ENCODE measurements at regions not wholly inside any gene's neighbourhood (a gene's known extent, or its start where the extent isn't known, plus 50 kb on each side); places are given as distances from the start of the nearest gene placed in this dataset.

DNA sequence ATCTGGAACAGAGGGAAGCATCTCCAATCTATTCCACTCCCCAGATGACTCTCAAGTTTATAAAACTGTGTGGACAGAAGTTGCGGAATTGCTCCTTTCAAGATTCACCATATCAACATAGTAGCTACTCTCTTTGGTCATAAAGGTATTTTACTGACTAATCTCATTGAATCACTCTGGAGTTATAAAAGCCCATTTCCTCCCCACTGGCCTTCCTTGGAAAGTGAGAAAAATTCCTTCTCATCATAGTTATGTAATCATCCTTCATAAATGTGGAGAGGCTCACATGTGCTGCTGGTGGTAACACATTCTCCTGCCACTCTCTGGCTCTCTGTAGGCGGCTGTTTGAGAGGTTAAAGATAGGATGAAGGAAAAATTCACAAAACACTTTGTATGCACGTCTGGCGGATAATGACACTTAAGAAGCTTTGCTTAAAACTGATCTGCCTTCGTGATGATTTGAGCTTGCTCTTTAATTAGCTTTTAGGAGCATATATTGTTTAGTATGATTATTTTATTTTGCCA lies 1034.0 kb upstream of the EEF2KMT start:
- Histone ChIP-seq H3K4me3 (ENCODE audit: low read length in 3 of 3) (no peak overlapping the region), H3K9me3 (ENCODE audit: control insufficient read depth in 3 of 3, low read length in 3 of 3) (peaks cover 0 to 7% (median 3%) of the 10 kb centered on the region in 3 donors), H3K36me3 (ENCODE audit: control insufficient read depth in 3 of 3, insufficient read depth in 3 of 3, low read length in 3 of 3) (no peaks in the 10 kb centered on the region), H3K27ac (ENCODE audit: low read depth, low read length) (no peak overlapping the region), H3K27me3 (ENCODE audit: control insufficient read depth in 3 of 3, insufficient read depth in 3 of 3, low read length in 3 of 3) (no peaks in the 10 kb centered on the region), H3K9ac (ENCODE audit: low read depth in 1 of 3, low read length in 3 of 3) (no peak overlapping the region), H3K4me1 (ENCODE audit: control insufficient read depth in 3 of 3, insufficient read depth in 3 of 3, low read length in 3 of 3) (no peaks in the 10 kb centered on the region)

DNA sequence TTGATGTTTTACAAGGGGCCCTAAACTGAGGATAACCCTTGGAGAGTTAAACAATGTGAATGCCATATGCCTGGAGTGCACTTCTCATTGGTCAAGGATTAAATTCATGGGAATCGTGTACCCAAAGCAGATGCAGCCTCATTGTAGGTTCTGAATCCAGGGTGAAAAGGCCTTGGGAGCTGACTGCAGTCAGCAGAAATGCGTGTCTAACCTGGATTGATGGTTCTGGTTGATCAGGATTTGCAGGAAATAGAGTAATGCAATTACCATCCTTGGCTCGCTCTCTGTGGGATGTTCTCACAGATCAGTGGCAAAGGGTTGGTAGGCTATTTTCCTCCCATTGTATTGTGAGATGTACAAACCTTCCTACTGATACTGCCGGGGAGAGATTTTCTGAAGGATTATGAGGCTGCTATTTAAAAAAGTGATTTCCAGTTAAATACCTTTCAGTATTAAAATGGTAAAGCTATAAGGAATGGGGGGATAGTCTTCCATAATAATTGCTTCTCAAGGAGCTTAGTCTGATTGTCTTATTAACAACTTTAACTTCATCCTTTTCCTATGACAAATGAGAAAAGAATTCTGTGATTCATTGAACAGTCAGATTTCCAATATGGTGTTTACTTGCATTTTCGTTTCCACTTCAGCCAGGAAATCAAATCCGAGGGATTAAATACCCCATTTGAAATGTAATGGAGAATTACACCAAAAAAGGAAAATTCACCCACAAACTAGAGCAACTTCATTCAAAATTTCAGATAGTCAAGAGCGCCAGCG lies 1028.1 kb upstream of the EEF2KMT start:
- no peaks in the 10 kb centered on the region for H3K4me1 ChIP-seq (ENCODE audit: control insufficient read depth in 3 of 3, insufficient read depth in 3 of 3, low read length in 3 of 3)
- no peaks in the 10 kb centered on the region for H3K36me3 ChIP-seq (ENCODE audit: control insufficient read depth in 3 of 3, insufficient read depth in 3 of 3, low read length in 3 of 3)
- H3K4me3 ChIP-seq (ENCODE audit: low read length in 3 of 3) = no peak overlapping the region
- peaks cover 0 to 3% (median 0%) of the 10 kb centered on the region in 3 donors for H3K9me3 ChIP-seq (ENCODE audit: control insufficient read depth in 3 of 3, low read length in 3 of 3)
- H3K9ac ChIP-seq (ENCODE audit: low read depth in 1 of 3, low read length in 3 of 3) = no peak overlapping the region
- H3K27me3 ChIP-seq (ENCODE audit: control insufficient read depth in 3 of 3, insufficient read depth in 3 of 3, low read length in 3 of 3) = no peaks in the 10 kb centered on the region
- H3K27ac ChIP-seq (ENCODE audit: low read depth, low read length) = no peak overlapping the region

DNA sequence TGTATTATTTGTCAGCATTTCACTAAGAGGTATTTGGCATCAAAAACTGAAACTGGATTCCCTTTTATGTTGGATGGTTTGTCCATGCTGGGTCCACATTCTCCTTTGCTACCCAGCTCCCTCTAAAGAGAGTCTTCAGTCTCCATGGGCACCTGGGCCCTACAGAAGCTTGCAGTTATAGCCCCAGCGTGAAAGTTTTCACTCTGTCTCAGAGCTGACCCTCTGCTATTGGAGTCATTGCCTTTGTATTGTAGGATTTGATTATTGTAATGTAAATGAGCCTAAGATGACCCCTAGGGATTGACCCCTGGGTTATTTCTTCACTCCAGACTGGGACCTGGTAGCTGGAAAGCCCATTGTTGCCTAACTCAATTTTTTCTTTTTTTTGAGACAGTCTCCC lies 1026.5 kb upstream of the EEF2KMT start:
- peaks cover 0 to 3% (median 0%) of the 10 kb centered on the region in 3 donors for H3K9me3 ChIP-seq (ENCODE audit: control insufficient read depth in 3 of 3, low read length in 3 of 3)
- no peaks in the 10 kb centered on the region for H3K27me3 ChIP-seq (ENCODE audit: control insufficient read depth in 3 of 3, insufficient read depth in 3 of 3, low read length in 3 of 3)
- H3K4me1 ChIP-seq (ENCODE audit: control insufficient read depth in 3 of 3, insufficient read depth in 3 of 3, low read length in 3 of 3) = no peaks in the 10 kb centered on the region
- no peak overlapping the region for H3K9ac ChIP-seq (ENCODE audit: low read depth in 1 of 3, low read length in 3 of 3)
- H3K36me3 ChIP-seq (ENCODE audit: control insufficient read depth in 3 of 3, insufficient read depth in 3 of 3, low read length in 3 of 3) = no peaks in the 10 kb centered on the region
- no peak overlapping the region for H3K4me3 ChIP-seq (ENCODE audit: low read length in 3 of 3)
- H3K27ac ChIP-seq (ENCODE audit: low read depth, low read length) = no peak overlapping the region

DNA sequence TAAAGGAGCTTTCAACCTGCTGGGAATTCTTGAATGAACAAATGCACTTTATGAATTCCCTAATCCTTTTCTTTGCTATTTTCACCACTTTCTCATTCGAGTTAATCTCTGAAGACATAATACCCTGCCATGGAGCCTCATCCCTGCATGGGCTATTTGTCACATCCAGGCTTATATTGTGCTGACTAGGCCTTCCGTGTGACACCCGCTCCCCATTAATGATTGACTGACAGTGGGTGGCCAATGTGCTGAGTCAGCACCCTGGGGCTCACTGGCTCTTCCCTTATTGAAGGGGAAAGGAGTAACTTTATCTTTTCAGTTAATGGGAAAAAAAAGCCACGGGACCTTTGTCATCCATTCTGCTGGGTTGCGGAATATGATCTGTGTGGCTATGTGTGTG lies 1024.8 kb upstream of the EEF2KMT start:
- Histone ChIP-seq H3K36me3 (ENCODE audit: control insufficient read depth in 3 of 3, insufficient read depth in 3 of 3, low read length in 3 of 3) (no peaks in the 10 kb centered on the region), H3K27ac (ENCODE audit: low read depth, low read length) (no peak overlapping the region), H3K9me3 (ENCODE audit: control insufficient read depth in 3 of 3, low read length in 3 of 3) (peaks cover 0 to 3% (median 0%) of the 10 kb centered on the region in 3 donors), H3K4me3 (ENCODE audit: low read length in 3 of 3) (no peak overlapping the region), H3K27me3 (ENCODE audit: control insufficient read depth in 3 of 3, insufficient read depth in 3 of 3, low read length in 3 of 3) (no peaks in the 10 kb centered on the region), H3K9ac (ENCODE audit: low read depth in 1 of 3, low read length in 3 of 3) (no peak overlapping the region), H3K4me1 (ENCODE audit: control insufficient read depth in 3 of 3, insufficient read depth in 3 of 3, low read length in 3 of 3) (no peaks in the 10 kb centered on the region)

DNA sequence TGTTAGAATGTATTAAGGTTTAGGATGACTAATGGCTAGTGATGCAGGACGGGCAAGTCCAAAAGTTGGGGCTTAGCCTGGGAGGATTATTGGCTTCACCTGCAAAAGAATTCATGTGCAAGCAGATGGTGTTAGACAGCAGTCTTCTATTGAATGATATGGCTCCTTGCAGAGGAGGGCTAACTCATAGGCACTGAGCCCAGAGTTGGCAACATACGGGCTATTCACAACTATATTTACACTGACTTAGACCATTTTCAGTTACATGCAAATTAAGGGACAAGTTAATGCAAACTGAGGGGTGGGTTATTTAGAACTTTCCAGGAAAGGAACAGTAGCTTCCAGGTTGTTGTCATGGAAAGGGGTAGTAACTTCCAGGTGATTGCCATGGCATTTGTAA lies 1017.1 kb upstream of the EEF2KMT start:
- Histone ChIP-seq H3K4me1 (ENCODE audit: control insufficient read depth in 3 of 3, insufficient read depth in 3 of 3, low read length in 3 of 3) (no peaks in the 10 kb centered on the region), H3K27me3 (ENCODE audit: control insufficient read depth in 3 of 3, insufficient read depth in 3 of 3, low read length in 3 of 3) (no peaks in the 10 kb centered on the region), H3K9me3 (ENCODE audit: control insufficient read depth in 3 of 3, low read length in 3 of 3) (peaks cover 0 to 2% (median 0%) of the 10 kb centered on the region in 3 donors), H3K9ac (ENCODE audit: low read depth in 1 of 3, low read length in 3 of 3) (no peak overlapping the region), H3K4me3 (ENCODE audit: low read length in 3 of 3) (no peak overlapping the region), H3K36me3 (ENCODE audit: control insufficient read depth in 3 of 3, insufficient read depth in 3 of 3, low read length in 3 of 3) (no peaks in the 10 kb centered on the region), H3K27ac (ENCODE audit: low read depth, low read length) (no peak overlapping the region)

DNA sequence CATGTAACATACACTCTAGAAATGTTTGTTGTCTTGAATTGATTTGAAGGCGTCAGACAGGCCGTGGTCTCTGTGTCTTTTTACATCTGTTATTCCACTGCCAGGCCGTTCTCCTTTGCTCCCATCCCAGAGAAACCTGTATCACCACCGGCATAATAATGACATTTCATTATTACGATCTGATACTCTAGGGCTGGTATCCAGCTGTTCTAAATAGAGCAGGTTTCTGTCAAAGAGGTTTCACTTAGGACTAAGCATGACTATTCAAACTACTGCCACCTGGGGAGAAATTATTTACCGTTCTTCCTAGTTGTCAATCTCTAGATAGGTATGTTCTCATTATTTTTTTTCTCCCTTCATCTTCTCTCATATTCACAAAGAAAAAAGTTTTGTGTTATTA lies 1016.2 kb upstream of the EEF2KMT start:
- no peaks in the 10 kb centered on the region for H3K4me1 ChIP-seq (ENCODE audit: control insufficient read depth in 3 of 3, insufficient read depth in 3 of 3, low read length in 3 of 3)
- peaks cover 0 to 2% (median 0%) of the 10 kb centered on the region in 3 donors for H3K9me3 ChIP-seq (ENCODE audit: control insufficient read depth in 3 of 3, low read length in 3 of 3)
- no peaks in the 10 kb centered on the region for H3K27me3 ChIP-seq (ENCODE audit: control insufficient read depth in 3 of 3, insufficient read depth in 3 of 3, low read length in 3 of 3)
- H3K9ac ChIP-seq (ENCODE audit: low read depth in 1 of 3, low read length in 3 of 3) = no peak overlapping the region
- H3K36me3 ChIP-seq (ENCODE audit: control insufficient read depth in 3 of 3, insufficient read depth in 3 of 3, low read length in 3 of 3) = no peaks in the 10 kb centered on the region
- H3K4me3 ChIP-seq (ENCODE audit: low read length in 3 of 3) = no peak overlapping the region
- no peak overlapping the region for H3K27ac ChIP-seq (ENCODE audit: low read depth, low read length)

DNA sequence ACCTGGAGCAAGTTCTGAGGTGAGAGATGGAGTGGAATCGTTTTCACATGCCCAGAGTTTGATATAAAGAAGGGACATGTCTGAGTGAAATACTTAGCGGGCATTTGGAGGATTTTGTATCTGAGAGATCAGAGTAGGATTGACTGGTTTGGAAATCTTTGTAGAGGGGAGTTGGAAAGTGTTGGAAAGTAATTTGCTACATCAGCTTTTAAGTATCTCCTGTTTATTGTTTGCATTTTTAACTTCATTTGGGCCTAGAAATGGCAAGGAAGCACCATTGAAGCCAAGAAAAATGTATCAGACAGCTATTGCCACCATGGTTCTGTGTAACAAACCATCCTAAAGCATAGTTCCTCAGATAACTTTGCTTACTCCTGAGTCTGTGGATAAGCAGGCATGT lies 1015.1 kb upstream of the EEF2KMT start:
- H3K4me3 ChIP-seq (ENCODE audit: low read length in 3 of 3) = no peak overlapping the region
- H3K9ac ChIP-seq (ENCODE audit: low read depth in 1 of 3, low read length in 3 of 3) = no peak overlapping the region
- H3K27me3 ChIP-seq (ENCODE audit: control insufficient read depth in 3 of 3, insufficient read depth in 3 of 3, low read length in 3 of 3) = no peaks in the 10 kb centered on the region
- H3K27ac ChIP-seq (ENCODE audit: low read depth, low read length) = no peak overlapping the region
- no peaks in the 10 kb centered on the region for H3K36me3 ChIP-seq (ENCODE audit: control insufficient read depth in 3 of 3, insufficient read depth in 3 of 3, low read length in 3 of 3)
- H3K4me1 ChIP-seq (ENCODE audit: control insufficient read depth in 3 of 3, insufficient read depth in 3 of 3, low read length in 3 of 3) = no peaks in the 10 kb centered on the region
- peaks cover 0 to 2% (median 0%) of the 10 kb centered on the region in 3 donors for H3K9me3 ChIP-seq (ENCODE audit: control insufficient read depth in 3 of 3, low read length in 3 of 3)

DNA sequence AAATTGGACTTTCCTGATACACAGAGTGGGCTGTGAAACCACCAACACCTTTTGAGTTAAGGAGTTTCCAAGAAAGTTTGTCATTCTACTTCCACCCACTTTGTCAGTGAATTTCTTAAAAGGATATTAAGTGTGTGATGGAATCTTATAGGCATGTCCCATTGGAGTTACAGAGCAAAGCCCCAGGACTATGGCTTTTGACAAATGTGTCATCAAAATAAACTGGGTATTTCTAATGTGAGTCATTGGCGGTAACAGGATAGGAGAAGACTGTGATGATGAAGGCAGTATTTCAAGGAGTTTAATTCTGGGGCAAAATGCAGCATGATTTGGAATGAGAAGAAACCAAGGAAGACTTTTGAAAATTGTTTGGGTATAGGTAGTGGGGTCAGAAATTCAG lies 1013.8 kb upstream of the EEF2KMT start:
- no peak overlapping the region for H3K27ac ChIP-seq (ENCODE audit: low read depth, low read length)
- H3K36me3 ChIP-seq (ENCODE audit: control insufficient read depth in 3 of 3, insufficient read depth in 3 of 3, low read length in 3 of 3) = no peaks in the 10 kb centered on the region
- peaks cover 0 to 2% (median 0%) of the 10 kb centered on the region in 3 donors for H3K9me3 ChIP-seq (ENCODE audit: control insufficient read depth in 3 of 3, low read length in 3 of 3)
- H3K9ac ChIP-seq (ENCODE audit: low read depth in 1 of 3, low read length in 3 of 3) = no peak overlapping the region
- no peaks in the 10 kb centered on the region for H3K4me1 ChIP-seq (ENCODE audit: control insufficient read depth in 3 of 3, insufficient read depth in 3 of 3, low read length in 3 of 3)
- no peaks in the 10 kb centered on the region for H3K27me3 ChIP-seq (ENCODE audit: control insufficient read depth in 3 of 3, insufficient read depth in 3 of 3, low read length in 3 of 3)
- H3K4me3 ChIP-seq (ENCODE audit: low read length in 3 of 3) = no peak overlapping the region

DNA sequence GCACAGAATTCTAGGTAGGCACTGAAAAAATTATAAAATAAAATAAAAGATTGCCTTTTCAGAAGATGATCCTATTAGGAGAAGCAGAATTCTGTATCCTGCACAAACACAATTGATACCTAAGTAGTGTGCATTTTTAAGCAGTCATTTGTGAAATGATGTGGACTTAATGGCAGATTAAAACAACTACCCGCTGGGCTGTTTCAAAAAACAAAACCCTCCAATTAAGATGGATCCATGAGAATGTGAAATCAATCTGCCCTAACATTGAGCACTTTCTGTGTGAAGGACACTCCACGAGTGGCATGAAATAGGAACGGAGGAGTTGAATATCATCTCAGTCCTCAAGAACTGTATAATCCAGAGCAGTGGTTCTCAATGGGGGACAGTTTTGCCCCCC lies 1012.8 kb upstream of the EEF2KMT start:
- Histone ChIP-seq H3K27ac (ENCODE audit: low read depth, low read length) (no peak overlapping the region), H3K4me3 (ENCODE audit: low read length in 3 of 3) (no peak overlapping the region), H3K9me3 (ENCODE audit: control insufficient read depth in 3 of 3, low read length in 3 of 3) (peaks cover 0 to 2% (median 0%) of the 10 kb centered on the region in 3 donors), H3K4me1 (ENCODE audit: control insufficient read depth in 3 of 3, insufficient read depth in 3 of 3, low read length in 3 of 3) (no peaks in the 10 kb centered on the region), H3K27me3 (ENCODE audit: control insufficient read depth in 3 of 3, insufficient read depth in 3 of 3, low read length in 3 of 3) (no peaks in the 10 kb centered on the region), H3K36me3 (ENCODE audit: control insufficient read depth in 3 of 3, insufficient read depth in 3 of 3, low read length in 3 of 3) (no peaks in the 10 kb centered on the region), H3K9ac (ENCODE audit: low read depth in 1 of 3, low read length in 3 of 3) (no peak overlapping the region)

DNA sequence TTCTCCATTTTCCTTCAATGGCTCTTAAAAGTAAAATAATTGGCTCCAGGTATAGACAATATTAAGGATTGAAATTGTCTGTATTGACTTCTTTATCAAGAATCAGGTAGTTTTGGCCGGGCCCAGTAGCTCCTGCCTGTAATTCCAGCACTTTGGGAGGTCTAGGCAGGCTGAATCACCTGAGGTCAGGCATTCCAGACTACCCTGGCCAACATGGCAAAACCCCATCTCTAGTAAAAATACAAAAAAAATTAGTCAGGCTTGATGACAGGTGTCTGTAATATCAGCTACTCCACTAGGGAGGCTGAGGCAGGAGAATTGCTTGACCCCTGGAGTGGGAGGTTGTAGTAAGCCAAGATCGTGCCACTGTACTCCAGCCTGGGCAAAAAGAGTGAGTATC lies 1008.5 kb upstream of the EEF2KMT start:
- Histone ChIP-seq H3K4me3 (ENCODE audit: low read length in 3 of 3) (no peak overlapping the region), H3K9me3 (ENCODE audit: control insufficient read depth in 3 of 3, low read length in 3 of 3) (peaks cover 0 to 5% (median 2%) of the 10 kb centered on the region in 3 donors), H3K9ac (ENCODE audit: low read depth in 1 of 3, low read length in 3 of 3) (no peak overlapping the region), H3K27me3 (ENCODE audit: control insufficient read depth in 3 of 3, insufficient read depth in 3 of 3, low read length in 3 of 3) (no peaks in the 10 kb centered on the region), H3K27ac (ENCODE audit: low read depth, low read length) (no peak overlapping the region), H3K36me3 (ENCODE audit: control insufficient read depth in 3 of 3, insufficient read depth in 3 of 3, low read length in 3 of 3) (no peaks in the 10 kb centered on the region), H3K4me1 (ENCODE audit: control insufficient read depth in 3 of 3, insufficient read depth in 3 of 3, low read length in 3 of 3) (no peaks in the 10 kb centered on the region)
